ENCODE measurements at regions not wholly inside any gene's neighbourhood (a gene's known extent, or its start where the extent isn't known, plus 50 kb on each side); places are given as distances from the start of the nearest gene placed in this dataset.

DNA sequence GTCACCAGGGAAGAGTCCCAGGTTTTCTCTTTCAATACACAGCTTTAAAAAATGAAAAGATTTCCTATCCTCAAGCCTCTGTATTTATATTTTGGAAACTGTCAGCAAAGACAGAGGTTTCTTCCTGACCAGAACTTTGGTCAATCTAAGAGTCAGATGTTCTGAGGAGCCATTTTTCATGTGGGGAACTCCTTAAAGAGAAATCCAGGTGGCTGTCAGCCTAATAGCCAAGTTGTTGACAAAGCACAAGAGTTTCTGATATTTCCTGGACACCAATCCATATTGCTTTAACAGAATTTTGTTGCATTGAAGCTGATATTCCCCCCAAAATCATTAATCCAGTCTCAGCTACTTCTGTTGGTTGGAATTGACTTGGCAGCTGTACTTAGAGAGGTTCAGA is 318.6 kb upstream of the NFIA start:
- intact Hi-C loops (cut with micrococcal nuclease) = loop anchor here (5.0 kb wide), 1 partner anchor 481 kb away; no protein-coding TSS in a partner anchor
- no peaks in the 10 kb centered on the region for H3K36me3 Mint-ChIP-seq (ENCODE audit: low read depth)
- peaks cover 5% of the 10 kb centered on the region for H3K4me1 Mint-ChIP-seq (ENCODE audit: low read depth)
- no peak overlapping the region for H3K27ac Mint-ChIP-seq
- no peaks in the 10 kb centered on the region for H3K27me3 Mint-ChIP-seq
- no peak overlapping the region for H3K4me3 Mint-ChIP-seq
- no peaks in the 10 kb centered on the region for H3K9me3 Mint-ChIP-seq

DNA sequence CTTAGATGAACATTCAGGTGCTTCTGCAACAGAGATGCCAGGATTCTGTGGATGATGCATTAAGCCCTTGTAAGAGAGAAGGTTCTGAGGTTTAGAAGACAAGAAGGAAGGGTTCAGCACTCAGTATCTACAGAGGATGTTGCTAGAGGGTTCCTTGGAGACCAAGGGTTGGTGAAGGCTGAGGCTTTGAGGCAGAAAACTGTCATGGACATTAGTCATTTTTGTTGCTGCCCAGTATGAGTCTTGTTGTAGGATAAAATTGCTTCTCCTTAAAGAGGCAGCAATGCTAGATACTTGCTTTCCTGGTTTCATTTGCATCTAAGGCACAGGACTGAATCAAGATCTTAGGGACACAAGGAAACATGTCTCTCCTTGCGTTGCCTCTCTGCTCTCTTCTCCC is 319.4 kb upstream of the NFIA start:
- intact Hi-C loops (cut with micrococcal nuclease) = loop anchor here (5.0 kb wide), 1 partner anchor 481 kb away; no protein-coding TSS in a partner anchor
- no peak overlapping the region for H3K27ac Mint-ChIP-seq
- H3K36me3 Mint-ChIP-seq (ENCODE audit: low read depth) = no peaks in the 10 kb centered on the region
- peaks cover 5% of the 10 kb centered on the region for H3K4me1 Mint-ChIP-seq (ENCODE audit: low read depth)
- H3K9me3 Mint-ChIP-seq = no peaks in the 10 kb centered on the region
- H3K4me3 Mint-ChIP-seq = no peak overlapping the region
- H3K27me3 Mint-ChIP-seq = no peaks in the 10 kb centered on the region

DNA sequence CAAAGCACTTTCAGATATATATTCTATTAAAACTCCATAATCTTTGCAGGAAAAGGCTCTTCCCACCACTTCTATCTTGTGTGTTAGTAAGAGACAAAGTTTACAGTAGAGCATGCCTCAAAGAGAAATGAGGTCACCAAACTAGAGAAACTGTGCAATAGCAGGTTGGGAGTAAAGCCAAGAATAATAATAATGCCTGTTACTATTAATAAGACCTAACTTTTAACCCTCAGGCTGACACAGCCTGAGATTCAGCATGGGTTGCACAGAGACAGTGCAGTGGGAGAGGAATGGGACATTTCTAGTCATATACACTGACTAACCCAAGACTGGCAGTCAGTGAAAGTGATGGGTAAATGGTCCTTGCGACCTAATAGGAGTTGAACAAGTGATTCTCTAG is 320.2 kb upstream of the NFIA start:
- H3K27me3 Mint-ChIP-seq = no peaks in the 10 kb centered on the region
- no peak overlapping the region for H3K27ac Mint-ChIP-seq
- intact Hi-C loops (cut with micrococcal nuclease) = loop anchor here (5.0 kb wide), 1 partner anchor 480 kb away; no protein-coding TSS in a partner anchor
- H3K36me3 Mint-ChIP-seq (ENCODE audit: low read depth) = no peaks in the 10 kb centered on the region
- no peak overlapping the region for H3K4me3 Mint-ChIP-seq
- peaks cover 5% of the 10 kb centered on the region for H3K4me1 Mint-ChIP-seq (ENCODE audit: low read depth)
- no peaks in the 10 kb centered on the region for H3K9me3 Mint-ChIP-seq

DNA sequence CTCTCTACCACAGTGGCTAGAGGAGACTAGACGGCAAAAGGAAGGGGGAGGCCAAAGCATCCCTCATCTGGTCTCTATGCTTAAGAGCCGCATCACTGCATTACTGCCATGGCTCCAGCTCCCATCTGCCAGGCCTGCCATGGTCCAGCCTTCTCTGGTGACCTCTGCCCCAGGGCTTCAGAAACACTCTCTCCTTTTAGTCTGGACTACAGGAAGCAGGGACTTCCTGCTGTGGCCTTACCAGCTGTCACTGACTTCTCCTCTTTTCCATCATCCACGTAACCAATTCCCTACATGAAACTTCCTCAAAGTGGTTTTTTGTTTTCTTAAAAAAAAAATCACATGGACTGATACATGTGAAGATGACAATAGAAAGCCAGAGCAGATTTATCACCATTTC is 323.1 kb upstream of the NFIA start:
- no peak overlapping the region for H3K27ac Mint-ChIP-seq
- peaks cover 5% of the 10 kb centered on the region for H3K4me1 Mint-ChIP-seq (ENCODE audit: low read depth)
- no peaks in the 10 kb centered on the region for H3K27me3 Mint-ChIP-seq
- no peaks in the 10 kb centered on the region for H3K9me3 Mint-ChIP-seq
- no peak overlapping the region for H3K4me3 Mint-ChIP-seq
- H3K36me3 Mint-ChIP-seq (ENCODE audit: low read depth) = no peaks in the 10 kb centered on the region
- intact Hi-C loops (cut with micrococcal nuclease) = no loop called here

DNA sequence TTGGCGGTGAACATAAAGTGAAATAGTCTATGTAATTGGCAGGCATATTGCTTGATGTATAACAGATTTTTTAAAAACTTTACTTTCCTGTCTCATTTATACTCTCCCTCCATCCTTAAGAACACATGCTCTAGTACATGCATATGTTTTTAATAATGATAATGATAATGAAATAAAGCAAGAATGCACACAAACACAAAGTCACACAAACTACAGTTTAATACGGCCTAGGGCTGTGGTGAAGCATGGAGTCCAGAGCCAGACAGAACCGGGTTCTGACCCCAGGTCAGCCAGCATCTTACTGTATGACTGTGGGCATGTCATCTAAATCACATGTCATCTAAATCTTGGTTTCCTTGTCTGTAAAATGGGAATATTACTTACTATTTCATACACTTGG is 324.9 kb upstream of the NFIA start:
- intact Hi-C loops (cut with micrococcal nuclease) = no loop called here
- Mint-ChIP-seq H3K4me3 (no peak overlapping the region), H3K4me1 (ENCODE audit: low read depth) (peaks cover 5% of the 10 kb centered on the region), H3K27me3 (no peaks in the 10 kb centered on the region), H3K9me3 (no peaks in the 10 kb centered on the region), H3K36me3 (ENCODE audit: low read depth) (no peaks in the 10 kb centered on the region), H3K27ac (no peak overlapping the region)

DNA sequence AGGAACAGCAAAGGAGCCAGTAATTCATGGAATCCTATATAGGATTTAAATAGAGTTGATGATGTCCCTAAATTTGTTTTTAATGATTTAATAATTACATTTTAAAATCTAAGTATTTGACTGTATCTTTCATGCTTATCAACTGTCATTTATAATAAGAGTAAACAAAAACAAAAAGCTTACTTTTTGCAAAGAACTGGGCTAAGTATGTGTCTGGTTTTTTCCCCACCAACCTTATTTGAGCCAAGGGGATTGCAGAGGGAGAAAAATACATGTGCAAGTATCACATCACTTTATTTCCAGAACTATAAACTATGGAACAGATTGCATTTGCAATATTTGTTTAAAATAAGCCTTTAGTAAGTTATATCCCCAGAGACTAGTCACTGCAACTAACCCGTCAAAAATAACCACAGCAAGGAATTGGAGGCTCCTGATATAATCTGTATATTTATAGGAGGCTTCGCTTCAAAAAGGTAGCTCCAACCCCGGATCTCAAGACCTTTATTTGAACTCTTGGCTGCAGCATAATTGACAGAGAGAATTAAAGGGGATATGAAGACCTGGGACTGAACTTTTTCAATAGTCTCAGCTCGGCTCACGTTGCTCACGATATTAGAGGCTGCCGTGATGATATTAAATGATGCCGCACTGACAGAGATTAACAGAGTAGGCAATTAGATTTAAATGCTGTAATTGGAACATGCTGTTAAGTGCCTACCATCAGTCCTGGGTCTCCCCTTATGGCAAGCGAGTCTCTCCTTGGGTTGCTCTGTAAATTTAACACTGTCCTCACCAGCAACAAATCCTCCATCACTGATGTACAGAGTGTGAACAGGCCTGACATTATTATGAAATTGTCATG is 329.1 kb upstream of the NFIA start:
- intact Hi-C loops (cut with micrococcal nuclease) = no loop called here
- no peak overlapping the region for H3K4me3 Mint-ChIP-seq
- no peak overlapping the region for H3K27ac Mint-ChIP-seq
- H3K36me3 Mint-ChIP-seq (ENCODE audit: low read depth) = no peaks in the 10 kb centered on the region
- no peaks in the 10 kb centered on the region for H3K9me3 Mint-ChIP-seq
- H3K4me1 Mint-ChIP-seq (ENCODE audit: low read depth) = no peaks in the 10 kb centered on the region
- H3K27me3 Mint-ChIP-seq = no peaks in the 10 kb centered on the region

DNA sequence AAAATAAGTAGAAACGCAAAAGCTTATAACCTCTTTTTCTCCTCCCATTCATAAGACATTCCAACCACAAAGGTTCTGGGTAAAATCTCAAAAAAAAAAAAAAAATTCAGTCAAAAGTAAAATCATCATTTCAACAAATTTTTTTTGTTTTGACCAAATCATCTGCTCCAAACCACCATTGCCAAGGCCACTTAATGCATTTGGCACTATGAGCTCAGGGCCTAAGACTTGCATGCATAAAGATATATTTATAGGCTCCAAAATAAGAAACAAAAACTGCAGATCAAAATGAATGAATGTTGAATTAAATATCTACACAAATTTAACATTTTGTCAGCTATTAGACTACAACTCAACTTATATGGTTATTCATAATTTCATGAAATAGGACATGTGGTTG is 331.1 kb upstream of the NFIA start:
- Mint-ChIP-seq H3K9me3 (no peaks in the 10 kb centered on the region), H3K27me3 (no peaks in the 10 kb centered on the region), H3K27ac (no peak overlapping the region), H3K4me3 (no peak overlapping the region), H3K4me1 (ENCODE audit: low read depth) (no peaks in the 10 kb centered on the region), H3K36me3 (ENCODE audit: low read depth) (no peaks in the 10 kb centered on the region)
- intact Hi-C loops (cut with micrococcal nuclease) = no loop called here

DNA sequence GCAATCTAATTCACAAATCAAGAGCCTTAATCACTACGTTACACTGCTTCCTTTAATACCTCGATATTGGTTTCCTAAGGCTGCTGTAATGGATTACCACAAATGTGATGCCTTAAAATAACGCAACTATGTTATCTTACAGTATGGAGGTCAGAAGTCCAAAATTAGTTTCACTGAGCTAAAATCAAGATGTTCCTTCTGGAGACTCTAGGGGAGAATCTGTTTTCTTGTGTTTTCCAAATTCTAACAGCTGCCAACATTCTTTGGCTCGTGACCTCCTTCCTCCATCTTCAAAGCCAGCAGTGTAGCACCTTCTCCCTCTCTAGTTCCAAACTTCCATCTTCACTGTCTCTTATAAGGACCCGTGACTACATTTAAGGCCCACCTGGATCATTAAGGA is 335.0 kb upstream of the NFIA start:
- Mint-ChIP-seq H3K4me1 (ENCODE audit: low read depth) (no peaks in the 10 kb centered on the region), H3K27ac (no peak overlapping the region), H3K27me3 (no peaks in the 10 kb centered on the region), H3K36me3 (ENCODE audit: low read depth) (no peaks in the 10 kb centered on the region), H3K9me3 (no peaks in the 10 kb centered on the region), H3K4me3 (no peak overlapping the region)
- intact Hi-C loops (cut with micrococcal nuclease) = no loop called here

DNA sequence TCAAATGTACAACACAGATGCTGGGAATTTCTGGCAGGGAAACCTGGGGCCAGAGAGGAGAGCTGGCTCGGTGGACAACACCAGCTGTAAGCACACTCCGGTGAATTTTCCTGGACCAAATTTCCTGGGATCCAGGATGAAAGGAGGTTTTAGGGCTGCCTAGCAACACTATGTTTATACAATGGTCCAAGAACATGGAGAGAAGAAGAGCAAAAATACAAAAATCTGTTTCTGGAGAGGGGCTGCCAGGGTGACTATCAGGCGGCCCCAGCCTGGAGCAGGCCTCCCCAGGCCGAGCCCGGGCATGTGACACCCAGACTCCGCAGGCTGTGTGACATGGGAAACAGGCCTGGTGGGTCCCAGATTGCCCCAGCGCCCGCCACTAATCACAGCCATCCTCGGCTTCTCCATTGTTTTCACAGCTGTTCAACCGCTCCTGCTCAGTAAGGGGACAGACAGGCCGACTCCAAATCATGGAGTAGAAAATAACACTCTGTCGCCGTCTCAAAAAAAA is 336.0 kb upstream of the NFIA start:
- no peaks in the 10 kb centered on the region for H3K9me3 Mint-ChIP-seq

DNA sequence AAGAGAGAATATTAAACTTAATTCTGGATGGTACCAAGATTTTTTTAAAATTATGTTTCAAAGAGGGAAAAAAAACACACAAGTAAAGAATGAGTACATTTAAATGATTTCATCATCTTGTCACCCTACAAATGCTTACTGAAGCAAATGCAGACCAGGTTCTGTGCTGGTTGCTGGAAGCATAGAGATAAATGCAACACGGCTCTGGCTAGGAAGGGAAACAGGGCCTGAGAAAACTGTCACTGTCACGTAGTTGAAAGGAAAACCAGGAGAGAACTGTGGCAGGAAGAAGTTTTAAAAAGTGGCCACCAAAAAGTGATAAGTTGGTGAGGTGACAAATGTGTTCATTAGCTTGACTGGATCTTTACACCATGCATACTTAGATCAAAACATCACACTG is 336.9 kb upstream of the NFIA start:
- H3K36me3 Mint-ChIP-seq (ENCODE audit: low read depth) = no peaks in the 10 kb centered on the region
- no peaks in the 10 kb centered on the region for H3K27me3 Mint-ChIP-seq
- H3K4me3 Mint-ChIP-seq = no peak overlapping the region
- H3K9me3 Mint-ChIP-seq = no peaks in the 10 kb centered on the region
- intact Hi-C loops (cut with micrococcal nuclease) = no loop called here
- H3K27ac Mint-ChIP-seq = no peak overlapping the region
- no peaks in the 10 kb centered on the region for H3K4me1 Mint-ChIP-seq (ENCODE audit: low read depth)

More for the DNA sequence above, 336.0 kb upstream of the NFIA start:
- H3K4me3 Mint-ChIP-seq = no peak overlapping the region
- no peak overlapping the region for H3K27ac Mint-ChIP-seq
- H3K27me3 Mint-ChIP-seq = no peaks in the 10 kb centered on the region
- H3K4me1 Mint-ChIP-seq (ENCODE audit: low read depth) = no peaks in the 10 kb centered on the region
- intact Hi-C loops (cut with micrococcal nuclease) = no loop called here
- H3K36me3 Mint-ChIP-seq (ENCODE audit: low read depth) = no peaks in the 10 kb centered on the region

DNA sequence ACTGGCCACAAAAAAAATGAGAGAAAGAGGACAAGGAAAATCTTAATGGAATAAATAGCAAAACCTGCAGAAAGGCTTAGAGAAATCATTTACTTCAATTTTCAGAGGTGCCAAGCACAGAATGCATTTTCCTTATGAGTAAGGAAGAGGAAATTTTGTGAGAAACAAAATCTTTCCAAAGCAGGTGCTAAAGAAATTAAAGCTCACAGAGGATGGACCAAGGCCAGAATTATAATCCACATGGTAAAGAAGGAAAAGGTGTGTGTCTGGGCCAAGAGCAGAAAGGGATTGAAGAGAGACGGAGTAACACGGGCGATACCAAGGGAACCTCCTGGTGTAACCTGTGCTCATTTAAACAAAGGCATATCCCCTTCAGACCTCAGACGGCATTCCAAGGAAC is 340.0 kb upstream of the NFIA start:
- no peaks in the 10 kb centered on the region for H3K9me3 Mint-ChIP-seq

DNA sequence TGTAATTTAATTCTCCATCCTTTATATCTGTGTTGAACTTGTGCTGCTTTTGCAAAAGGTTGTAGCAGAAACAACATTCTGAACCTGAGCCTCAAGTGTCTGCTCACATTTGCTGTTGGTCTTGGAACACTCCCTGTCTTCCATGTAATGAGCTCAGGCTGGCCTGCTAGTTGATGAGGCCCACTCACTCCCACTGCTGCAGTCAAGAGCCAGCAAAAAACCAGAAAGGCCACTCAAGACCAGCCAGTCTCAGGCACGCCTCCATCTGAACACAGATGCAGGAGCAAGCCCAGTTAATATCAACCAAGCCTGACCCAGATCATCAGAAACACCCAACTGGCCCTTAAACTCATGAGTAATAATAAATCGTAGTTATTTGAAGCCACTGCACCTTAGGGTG is 342.2 kb upstream of the NFIA start:
- Mint-ChIP-seq H3K4me1 (ENCODE audit: low read depth) (no peaks in the 10 kb centered on the region), H3K36me3 (ENCODE audit: low read depth) (no peaks in the 10 kb centered on the region), H3K27ac (no peak overlapping the region), H3K4me3 (no peak overlapping the region), H3K27me3 (no peaks in the 10 kb centered on the region), H3K9me3 (no peaks in the 10 kb centered on the region)
- intact Hi-C loops (cut with micrococcal nuclease) = no loop called here

More for the DNA sequence above, 340.0 kb upstream of the NFIA start:
- no peak overlapping the region for H3K4me3 Mint-ChIP-seq
- no peaks in the 10 kb centered on the region for H3K36me3 Mint-ChIP-seq (ENCODE audit: low read depth)
- H3K27ac Mint-ChIP-seq = no peak overlapping the region
- no peaks in the 10 kb centered on the region for H3K4me1 Mint-ChIP-seq (ENCODE audit: low read depth)
- intact Hi-C loops (cut with micrococcal nuclease) = no loop called here
- H3K27me3 Mint-ChIP-seq = no peaks in the 10 kb centered on the region

DNA sequence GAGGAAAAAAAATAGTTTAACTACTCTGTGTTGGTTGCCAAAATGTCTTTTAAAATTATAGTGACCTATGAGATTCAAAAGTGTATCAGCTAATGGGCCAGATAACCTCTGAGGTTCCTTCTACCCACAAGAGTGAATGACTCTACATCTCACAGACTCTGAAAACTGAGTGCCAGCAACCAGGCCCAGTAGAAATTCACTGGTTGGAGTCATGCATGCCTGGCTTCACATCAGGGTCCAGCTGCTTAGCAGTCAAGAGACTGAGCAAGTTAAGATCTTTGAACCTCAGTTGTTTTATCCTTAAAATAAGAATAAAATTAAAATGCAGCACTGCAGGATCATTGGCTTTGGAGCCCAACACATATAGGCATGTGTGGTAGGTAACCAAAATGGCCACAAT is 342.6 kb upstream of the NFIA start:
- H3K4me1 Mint-ChIP-seq (ENCODE audit: low read depth) = no peaks in the 10 kb centered on the region
- no peaks in the 10 kb centered on the region for H3K9me3 Mint-ChIP-seq
- no peak overlapping the region for H3K4me3 Mint-ChIP-seq
- intact Hi-C loops (cut with micrococcal nuclease) = no loop called here
- H3K36me3 Mint-ChIP-seq (ENCODE audit: low read depth) = no peaks in the 10 kb centered on the region
- H3K27ac Mint-ChIP-seq = no peak overlapping the region
- H3K27me3 Mint-ChIP-seq = no peaks in the 10 kb centered on the region

DNA sequence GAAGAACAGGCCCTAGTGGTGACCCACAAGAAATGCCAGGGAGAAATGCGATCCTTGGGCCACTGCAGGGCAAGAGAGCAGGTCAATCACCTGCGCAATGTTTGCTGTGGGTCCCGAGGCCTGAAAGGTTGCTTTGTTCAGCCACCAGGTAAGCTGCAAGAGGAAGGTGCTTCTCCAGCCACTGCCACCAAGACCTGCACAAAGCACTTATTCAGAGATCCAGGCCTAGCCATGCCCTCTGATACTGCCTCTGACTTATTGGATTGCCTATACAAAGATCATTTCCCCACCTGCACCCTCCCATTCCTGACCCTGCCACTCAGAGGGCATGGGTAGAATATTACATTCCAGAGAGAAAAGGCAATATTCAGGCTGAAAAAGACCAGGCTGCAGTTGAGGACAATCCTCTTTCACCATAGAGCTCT is 349.4 kb upstream of the NFIA start:
- Mint-ChIP-seq H3K27ac (no peak overlapping the region), H3K9me3 (no peaks in the 10 kb centered on the region), H3K4me1 (ENCODE audit: low read depth) (no peaks in the 10 kb centered on the region), H3K4me3 (no peak overlapping the region), H3K36me3 (ENCODE audit: low read depth) (no peaks in the 10 kb centered on the region), H3K27me3 (no peaks in the 10 kb centered on the region)
- intact Hi-C loops (cut with micrococcal nuclease) = no loop called here

DNA sequence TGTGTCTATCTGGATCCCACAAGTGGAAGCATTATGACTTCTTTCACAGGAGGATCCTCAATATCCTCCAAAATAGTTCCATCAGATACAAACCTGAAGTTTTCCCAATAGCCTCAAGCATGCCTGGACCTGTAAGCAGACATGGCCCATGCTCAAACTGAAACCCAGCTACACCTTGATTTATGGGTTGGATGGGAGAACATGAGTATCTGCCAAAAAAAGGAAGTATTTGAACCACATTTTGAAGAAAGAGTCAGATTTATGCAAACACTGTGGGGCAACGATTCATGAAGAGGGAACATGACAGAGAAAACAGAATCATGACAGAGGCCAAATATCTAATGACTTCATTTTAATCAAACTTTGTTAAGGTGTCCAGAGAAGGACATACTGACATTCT is 351.0 kb upstream of the NFIA start:
- intact Hi-C loops (cut with micrococcal nuclease) = no loop called here
- Mint-ChIP-seq H3K4me1 (ENCODE audit: low read depth) (no peaks in the 10 kb centered on the region), H3K27ac (no peak overlapping the region), H3K36me3 (ENCODE audit: low read depth) (no peaks in the 10 kb centered on the region), H3K9me3 (no peaks in the 10 kb centered on the region), H3K4me3 (no peak overlapping the region), H3K27me3 (no peaks in the 10 kb centered on the region)
